ENCODE measurements at regions not wholly inside any gene's neighbourhood (a gene's known extent, or its start where the extent isn't known, plus 50 kb on each side); places are given as distances from the start of the nearest gene placed in this dataset.

DNA sequence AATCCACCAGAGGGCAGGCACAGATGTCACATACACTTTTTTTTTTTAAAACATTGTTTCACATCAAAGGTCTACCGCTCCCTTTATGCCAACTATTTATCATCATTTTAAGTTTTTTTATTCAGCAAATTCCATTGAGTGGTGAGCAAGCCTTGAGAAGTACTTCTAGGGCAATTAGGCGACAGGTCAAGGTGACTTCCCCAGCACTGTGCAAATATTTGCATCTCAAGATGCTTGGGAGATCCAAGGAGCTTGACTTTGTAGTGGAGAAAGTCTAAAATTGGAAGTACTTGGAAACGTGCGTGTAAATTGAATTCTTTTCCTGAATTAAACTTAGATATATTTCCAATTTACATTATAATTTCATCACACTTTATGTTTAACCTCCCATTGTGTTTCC, 211.1 kb downstream of the ICE1 start:
- DNase-seq = no peak

DNA sequence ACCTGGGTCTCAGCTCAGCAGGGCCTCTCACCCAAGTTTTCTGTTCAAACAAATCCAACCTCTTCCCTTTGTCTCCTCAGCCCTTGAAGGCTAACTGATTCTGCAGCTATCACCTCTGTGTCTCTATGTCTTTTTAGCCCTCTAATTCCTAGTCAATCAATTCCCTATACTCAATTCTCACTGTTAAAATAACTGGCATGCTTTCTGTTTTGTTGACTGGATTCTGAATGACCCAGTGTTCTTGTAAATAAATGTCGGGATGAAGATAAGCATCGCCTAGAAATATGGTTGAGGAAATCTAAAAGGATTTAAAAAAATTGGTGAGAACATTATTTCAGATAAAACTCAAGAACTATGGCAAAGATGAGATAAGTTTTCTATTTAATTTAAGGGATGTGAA, 210.2 kb downstream of the ICE1 start:
- DNase-seq = no peak

DNA sequence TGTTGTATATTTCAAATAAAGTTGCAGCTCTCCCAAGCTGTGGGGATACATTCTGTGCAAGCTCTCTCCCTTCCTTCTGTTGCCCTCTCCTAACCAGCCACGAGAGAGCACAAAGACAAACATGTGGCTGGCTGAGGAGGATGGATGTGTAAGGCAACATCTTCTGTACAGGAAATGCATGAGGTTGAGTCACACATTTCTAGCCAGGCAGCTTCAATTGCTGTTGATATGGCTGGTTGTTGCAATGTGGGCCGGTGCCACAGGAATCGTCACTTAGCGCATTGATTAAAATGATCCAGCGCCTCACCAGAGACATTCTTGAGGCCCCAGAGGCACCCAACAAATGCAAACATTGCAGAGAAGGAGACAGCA, 207.1 kb downstream of the ICE1 start:
- no peak for DNase-seq

DNA sequence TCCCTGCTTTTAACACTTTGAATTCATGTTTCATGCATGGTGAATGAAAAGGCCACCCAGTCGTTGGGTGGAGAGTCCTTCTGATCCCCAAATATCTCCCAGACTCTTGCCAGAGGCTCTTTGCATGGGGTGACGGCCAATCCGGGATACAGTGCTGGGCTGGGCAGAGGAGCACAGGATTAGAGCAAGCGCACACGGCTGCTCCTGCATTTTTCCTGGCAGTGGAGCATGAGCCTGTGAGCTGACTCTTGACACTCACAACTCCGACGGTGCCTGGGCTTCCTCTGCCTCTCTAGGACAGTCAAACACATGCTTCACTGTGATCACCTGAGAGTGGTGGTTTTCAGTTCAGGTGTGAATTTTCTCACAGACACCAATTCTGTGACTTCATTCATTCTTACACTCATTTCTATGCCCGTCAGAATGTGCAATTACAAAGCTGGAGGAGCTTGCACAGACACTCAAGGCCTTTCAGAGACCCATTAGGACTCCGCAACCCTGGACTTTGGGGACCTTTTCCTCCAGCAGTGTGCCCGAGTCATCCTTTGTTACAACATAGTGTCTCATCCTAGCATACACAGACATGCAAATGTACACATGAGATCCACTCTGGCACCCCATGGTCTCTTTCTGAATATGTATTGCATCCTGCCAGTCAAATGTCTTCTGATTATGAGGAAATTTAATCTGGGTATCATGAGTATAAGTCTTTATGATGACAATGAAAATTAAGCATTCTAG, 206.6 kb downstream of the ICE1 start:
- no peak for DNase-seq

DNA sequence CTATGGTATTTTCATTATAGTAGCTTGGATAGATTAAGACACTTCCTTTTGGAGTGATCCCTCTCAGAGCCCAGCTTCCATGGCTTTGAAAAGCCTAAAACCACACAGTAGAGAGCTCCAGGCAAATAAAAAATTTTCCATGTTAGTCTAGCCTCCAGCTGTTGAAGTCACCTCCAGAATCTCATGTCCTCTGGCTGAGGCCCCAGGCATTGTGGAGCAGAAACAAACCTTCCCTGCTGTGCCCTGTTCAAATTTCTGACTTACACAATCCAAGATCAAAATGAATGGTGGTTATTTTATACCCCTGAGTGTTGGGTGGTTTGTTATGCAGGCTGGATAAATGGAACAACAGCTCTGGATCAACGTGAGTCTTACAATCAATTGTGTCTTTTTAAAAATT, 203.9 kb downstream of the ICE1 start:
- no peak for DNase-seq

DNA sequence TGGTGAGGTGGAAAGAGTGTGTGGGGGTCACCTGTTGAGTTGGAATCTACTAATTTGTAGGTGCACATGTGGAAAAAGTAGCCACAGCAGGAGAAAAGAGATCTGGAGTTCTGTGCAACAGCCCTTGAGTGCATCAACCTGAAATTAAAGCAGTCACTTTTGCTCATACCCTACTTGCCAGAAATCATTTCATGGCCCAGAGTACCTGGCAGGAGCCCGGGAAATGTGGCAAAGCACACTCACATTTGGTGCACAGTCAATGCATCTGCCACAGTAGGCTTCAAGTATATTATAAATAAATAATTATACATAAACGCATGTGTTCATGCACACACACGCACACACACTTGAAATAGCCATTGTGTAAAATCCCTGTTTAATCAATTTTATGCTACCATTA, 203.0 kb downstream of the ICE1 start:
- DNase-seq = no peak

DNA sequence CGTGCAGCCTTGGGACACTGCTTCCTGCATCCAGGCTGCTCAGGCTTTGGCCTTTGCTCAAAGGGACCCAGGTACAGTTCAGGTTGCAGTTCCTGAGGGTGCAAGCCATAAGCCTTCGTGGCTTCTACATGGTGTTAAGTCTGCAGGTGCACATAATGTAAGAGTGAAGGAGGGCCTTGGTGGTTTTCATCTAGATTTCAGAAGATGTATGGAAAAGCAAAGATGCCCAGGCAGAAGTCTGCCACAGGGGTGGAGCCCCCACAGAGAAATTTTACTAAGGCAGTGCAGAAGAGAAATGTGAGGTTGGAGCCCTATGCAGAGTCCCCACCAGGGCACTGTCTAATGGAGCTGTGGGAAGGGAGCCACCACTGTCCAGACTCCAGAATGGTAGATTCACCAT, 200.9 kb downstream of the ICE1 start:
- DNase-seq = no peak

DNA sequence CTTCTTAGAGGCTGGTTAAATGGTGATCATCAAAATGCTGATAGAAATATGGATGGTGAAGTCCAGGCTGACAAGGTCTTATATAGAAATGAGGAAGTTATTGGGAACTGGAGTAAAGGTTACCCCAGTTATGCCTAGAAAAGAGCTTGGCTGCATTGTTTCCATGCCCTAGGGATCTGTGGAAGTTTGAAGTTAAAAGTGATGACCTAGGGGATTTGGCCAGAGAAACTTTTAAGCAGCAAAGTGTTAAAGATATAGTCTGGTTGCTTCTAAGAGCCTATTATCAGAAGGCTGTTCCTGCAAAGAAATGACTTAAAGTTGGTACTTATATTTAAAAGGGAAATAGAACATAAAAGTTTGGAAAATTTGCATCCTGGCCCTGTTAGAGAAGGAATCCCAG, 200.3 kb downstream of the ICE1 start:
- no peak for DNase-seq

DNA sequence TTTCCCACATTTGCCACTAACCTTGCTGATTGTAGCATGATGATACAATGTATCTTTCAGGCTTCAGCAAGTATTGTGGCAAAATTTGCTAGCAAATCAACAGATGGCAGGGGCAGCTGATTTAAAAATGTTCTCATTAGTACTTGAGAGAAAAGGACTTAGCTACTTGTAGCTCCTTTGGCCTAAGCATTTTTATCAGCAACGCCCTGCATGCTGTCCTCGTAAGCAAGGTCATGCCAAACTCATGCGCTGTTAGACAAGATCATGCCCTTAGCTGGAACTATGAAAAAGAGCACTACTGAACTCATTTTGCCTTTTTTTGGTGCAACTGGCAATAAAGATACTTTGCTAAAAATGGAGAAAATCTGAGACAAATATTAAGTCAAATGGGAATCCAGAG, 197.1 kb downstream of the ICE1 start:
- DNase-seq = no peak

DNA sequence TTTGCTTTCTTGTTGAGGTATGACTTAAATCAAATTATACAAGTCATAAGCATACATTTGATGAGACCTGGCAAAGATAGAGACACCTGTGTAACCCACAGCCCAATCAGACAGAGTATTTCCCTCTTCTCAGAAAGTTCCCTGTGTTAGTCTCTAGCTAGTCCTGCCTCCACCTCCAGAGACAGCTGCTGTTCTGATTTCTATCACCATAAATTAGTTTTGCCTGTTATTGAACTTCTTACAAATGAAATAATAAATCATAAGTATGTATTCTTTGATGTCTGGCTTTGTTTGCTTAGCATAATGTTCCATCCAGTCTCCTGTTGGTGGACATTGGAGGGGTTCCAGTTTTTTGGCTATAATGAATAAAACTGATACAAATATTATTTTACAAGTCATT, 194.5 kb downstream of the ICE1 start:
- no peak for DNase-seq

DNA sequence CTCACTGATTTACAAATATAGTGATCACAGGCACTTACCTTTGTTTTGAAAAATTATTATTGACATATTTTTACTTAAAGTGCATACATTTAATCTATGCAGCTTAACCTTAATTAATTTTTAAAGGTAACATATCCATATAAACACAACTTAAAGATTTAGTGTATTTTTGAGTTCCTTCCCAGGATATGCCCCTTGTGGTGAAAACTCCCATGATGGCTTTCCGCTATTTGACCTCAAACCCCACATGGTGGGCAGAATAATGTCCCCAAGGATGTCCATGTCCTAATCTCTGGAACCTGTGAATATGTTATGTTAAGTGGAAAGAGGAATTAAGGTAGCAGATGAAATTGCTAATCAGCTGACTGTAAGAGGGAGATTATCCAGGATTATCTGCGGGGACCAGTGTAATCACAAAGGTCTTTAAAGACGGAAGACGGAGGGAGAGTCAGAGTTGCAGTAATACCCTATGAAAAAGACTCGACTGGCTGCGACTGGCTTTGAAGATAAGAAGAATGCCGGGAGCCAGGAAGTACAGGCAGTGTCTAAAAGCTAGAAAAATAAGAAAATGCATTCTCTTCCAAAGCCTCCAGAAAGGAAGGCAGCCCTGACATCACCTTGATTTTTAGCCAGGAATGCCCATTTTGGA, 193.9 kb downstream of the ICE1 start:
- DNase-seq = no peak

DNA sequence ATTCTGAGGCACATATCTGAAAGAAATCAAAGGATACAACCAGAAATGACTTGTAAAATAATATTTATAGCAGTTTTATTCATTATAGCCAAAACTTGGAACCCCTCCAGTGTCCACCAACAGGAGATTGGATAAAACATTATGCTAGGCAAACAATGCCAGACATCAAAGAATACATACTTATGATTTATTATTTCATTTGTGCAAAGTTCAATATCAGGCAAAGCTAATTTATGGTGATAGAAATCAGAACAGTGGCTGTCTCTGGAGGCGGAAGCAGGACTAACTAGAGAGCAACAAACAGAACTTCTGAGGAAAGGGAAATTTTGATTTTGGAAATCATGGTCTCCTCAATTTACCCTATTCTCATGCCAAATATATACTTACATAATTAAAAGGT, 193.1 kb downstream of the ICE1 start:
- no peak for DNase-seq

DNA sequence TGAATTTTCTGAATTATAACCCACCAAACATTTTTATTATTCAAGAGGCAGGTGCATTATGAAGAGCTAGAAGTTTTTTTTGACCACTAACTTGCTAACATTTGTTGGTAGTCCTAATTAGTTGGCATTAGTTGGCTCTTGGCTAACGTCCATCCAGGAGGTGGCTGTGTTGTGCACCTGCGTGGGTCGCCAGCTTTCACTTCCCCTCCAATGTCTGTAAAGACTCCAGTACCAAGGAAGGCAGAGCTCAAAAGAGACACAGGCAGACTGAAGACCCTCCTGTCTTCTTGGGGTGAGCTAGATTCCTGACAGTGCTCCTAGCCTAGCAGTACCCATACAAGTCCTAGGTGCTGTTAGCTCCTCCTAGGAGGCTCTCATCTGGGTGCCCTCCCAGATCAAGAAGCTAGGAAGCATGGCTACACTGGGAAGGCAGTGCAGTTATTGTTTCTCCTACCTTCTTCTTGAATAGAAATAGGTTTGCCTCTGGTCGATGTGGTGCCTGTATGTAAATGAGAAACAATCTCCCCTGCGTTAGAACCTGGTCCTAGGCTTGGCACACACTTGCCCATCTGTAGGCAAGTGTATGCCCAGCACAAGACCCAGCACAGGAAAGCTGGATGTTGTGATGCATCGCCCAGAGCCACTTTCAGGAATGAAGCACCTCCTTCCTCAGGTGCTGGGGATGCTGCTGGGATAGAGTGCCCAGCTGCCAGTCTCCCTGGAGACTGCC, 190.9 kb downstream of the ICE1 start:
- no peak for DNase-seq

DNA sequence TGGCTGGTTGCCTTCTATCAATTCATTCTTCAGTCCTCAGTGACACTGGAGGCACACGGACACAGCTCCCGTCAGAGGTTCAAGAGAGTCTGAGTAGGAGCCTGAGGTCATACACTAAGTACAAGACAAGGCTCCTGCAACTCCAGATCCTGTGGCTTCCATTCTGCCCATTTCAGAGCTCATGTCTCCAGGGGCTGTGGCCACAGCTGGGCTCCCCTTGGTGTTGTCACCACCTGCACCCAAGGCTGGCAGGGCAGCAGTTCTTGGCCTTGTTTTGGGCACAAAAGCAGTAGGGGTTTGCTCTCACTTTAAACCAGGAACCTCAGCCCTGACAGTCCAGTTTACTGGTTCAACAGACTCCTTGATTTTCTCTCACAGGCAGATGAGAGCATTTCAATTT, 189.6 kb downstream of the ICE1 start:
- DNase-seq = no peak

DNA sequence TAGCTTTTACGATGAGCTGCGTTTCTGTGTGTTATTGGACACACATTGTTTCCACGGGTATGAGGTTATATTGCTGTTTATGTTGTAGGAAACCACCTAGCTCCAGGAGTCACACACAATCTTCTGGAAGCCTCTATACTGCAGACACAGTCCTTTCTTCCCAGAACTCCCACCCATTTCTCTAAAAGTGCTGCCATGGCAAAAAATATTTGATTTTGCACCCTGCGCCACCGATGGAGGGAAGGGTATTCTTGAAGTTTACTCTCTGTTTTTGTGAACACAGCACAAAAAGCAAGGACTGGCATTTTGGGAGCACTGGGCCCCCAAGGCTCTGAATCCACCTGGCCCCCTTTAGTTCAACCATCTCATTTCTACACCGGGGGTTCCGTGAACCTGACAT, 187.5 kb downstream of the ICE1 start:
- no peak for DNase-seq

DNA sequence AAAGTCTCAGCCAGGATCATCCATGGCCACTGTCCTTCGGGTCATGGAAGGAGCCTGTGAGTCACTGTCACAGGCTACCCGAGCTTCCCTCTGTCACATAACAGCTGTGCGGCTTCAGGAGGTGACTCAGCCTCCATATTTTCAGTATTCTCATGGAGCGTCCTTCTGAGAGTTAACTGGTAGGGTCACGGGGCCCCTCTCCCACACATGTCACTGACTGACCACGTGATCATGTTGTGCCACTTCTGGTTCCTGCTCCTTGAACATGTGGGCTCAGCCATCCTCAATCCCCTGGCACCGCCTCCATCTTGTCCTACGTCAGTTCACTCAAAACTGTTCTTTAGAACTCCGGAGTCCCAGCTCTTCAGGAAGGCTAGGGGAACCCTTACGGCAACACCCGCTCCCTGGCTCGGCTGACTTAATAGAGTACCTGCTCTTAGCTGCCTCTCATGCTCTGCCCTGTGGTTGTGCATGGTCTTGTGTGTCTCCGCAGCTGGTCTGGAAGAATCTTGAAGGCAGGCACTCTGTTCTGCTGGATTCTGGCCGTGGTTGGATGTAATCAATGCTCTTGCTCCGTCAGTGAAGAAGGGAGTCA, 182.8 kb downstream of the ICE1 start:
- DNase-seq = no peak

DNA sequence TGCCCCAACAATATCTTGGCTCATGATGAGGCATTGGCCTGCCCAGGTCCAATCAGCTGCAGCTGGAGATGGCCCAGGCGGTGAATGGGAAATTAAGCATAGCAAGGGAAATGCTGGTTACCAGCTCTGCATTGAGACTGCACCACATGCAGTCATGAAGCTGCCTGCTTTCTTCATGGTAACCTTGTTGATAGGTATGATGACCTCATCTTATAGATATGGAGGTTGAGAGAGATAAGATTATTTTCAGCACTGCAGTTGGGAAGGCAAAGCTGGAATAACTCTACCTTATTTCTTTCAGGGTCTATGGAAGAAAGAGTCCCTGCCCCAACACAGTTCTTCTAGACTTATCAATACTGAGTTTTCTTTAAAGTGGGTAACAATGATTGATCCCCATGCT, 180.1 kb downstream of the ICE1 start:
- DNase-seq = no peak

DNA sequence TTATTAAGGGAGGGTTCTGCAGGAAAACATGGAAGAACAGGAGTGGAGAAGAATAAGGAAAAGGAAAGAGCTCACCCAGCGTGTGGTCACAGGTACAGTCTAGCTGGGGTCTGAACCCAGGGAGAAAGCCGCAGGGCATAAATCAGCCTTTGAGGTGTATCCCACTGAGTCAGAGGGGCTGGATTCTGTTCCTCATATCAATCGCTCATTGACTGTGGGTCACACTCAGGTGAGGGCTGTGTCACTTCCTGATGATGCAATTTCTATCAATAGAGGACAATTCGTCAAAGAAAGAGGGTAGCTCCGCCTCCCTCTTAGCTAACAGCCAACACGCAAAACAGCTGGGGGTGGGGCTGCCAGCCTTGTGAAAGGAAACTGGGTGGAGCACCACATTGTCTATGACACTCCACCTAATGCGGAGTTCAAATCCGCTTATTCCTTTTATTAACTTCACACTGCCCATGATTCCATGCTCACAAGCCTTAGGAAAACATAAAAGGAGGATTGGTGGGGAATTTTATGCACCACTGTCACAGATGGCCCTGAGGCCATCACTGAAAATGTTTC, 176.2 kb downstream of the ICE1 start:
- no peak for DNase-seq

DNA sequence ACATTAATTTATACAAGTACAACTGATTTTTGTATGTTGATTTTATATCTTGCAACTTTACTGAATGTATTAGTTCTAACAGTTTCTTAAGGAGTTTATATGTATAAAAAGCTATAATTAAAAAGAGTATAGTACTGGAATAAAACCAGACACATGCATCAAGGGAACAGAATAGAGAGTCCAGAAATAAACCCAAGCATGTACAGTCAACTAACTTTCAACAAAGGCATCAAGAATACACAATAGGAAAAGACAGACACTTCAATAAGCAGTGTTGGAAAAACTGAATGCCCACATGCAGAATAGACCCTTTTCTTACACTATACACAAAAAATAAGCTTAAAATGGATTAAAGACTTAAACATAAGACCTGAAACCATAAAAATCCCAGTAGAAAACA, 170.9 kb downstream of the ICE1 start:
- DNase-seq = no peak

DNA sequence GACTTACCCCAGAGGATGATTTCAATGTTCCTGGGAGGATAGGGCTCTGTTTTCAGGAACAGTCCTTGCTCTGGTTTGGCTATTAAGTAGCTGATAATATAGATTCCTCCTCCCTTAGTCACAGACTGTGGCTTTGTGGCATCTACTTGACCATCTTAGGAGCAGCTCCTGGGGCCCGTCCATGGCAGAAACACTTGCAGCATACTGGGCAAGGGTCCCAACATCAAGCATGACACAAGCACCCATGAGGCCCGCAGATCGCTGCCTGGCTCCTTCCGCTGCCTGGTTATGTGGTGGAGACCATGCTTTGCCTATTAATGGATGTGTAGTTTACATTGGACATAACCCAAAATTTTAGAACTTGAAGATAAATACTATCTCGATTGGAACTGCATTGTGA, 170.1 kb downstream of the ICE1 start:
- DNase-seq = no peak

DNA sequence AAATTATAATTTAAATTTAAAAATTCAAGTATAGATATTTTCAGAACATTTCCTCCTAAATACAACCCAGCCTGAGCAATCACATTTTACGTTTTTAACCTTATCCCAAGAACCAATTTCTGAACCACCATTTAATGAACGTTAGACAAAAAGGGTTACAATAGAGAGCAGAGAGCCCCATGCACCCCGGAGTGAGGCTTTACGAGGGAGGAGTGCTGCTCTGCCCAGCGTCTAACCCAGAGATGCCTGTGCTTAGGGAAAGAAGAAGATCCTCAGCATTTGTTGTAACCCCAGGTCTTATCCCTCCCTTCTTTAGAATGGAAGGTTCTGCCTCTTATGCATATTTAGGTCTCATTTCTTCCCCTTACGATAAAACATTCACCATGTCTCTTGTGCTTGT, 169.1 kb downstream of the ICE1 start:
- DNase-seq = no peak

DNA sequence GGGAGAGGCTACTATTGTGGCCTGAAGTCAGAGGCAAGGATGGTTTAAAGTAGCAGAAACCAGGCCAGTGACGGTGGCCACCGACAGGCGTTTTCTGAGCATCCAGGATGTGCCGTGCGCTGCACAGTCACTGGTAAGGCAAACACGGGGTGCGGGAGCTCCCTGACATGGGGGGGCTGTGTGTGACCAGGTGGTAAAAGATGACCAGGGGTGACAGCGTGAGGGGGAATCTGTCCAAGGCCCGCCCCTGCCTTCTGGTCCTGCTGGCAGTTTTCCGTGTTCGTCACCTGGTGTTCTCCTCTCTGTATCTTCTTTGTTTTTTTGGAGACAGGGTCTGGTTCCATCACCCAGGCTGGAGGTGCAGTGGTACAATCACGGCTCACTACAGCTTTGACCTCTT, 167.4 kb downstream of the ICE1 start:
- DNase-seq = no peak

Data from muscle of arm (tissue), 1 donor.